Progenitor cell of endocrine pancreas (in vitro differentiated cells): ENCODE measurements at regions not wholly inside any gene's neighbourhood (a gene's known extent, or its start where the extent isn't known, plus 50 kb on each side); places are given as distances from the start of the nearest gene placed in this dataset.

Experiments
- DNase-seq: peaks from one replicate; pipeline ENCODE4 v3.0.0; 2021; ENCODE audit warnings: low spot score; ENCODE audit not compliant: unreplicated experiment
- H3K27ac Mint-ChIP-seq: 2 replicates; pipeline ENCODE4 v1.8.0; 2021; ENCODE audit warnings: mild to moderate bottlenecking, moderate library complexity, mixed read lengths
- H3K27me3 Mint-ChIP-seq: 2 replicates; pipeline ENCODE4 v1.8.0; 2021; ENCODE audit warnings: mixed read lengths
- H3K36me3 Mint-ChIP-seq: 2 replicates; pipeline ENCODE4 v1.8.0; 2022; ENCODE audit warnings: mixed read lengths; ENCODE audit not compliant: insufficient read depth
- H3K4me1 Mint-ChIP-seq: 2 replicates; pipeline ENCODE4 v1.8.0; 2021; ENCODE audit warnings: low read depth, mixed read lengths
- H3K4me3 Mint-ChIP-seq: 2 replicates; pipeline ENCODE4 v1.8.0; 2021; ENCODE audit warnings: low read depth, mild to moderate bottlenecking, moderate library complexity, mixed read lengths
- H3K9me3 Mint-ChIP-seq: 2 replicates; pipeline ENCODE4 v1.8.0; 2021; ENCODE audit warnings: low read depth, mixed read lengths
- TF ChIP-seq, protein P1 (sequence below): fragments of 200-600 bp; sonication (generic); IDR thresholded peaks from one replicate; pipeline ENCODE4 v1.5.0; 2021; ENCODE audit warnings: antibody characterized with exemption, mild to moderate bottlenecking; ENCODE audit not compliant: unreplicated experiment

DNA sequence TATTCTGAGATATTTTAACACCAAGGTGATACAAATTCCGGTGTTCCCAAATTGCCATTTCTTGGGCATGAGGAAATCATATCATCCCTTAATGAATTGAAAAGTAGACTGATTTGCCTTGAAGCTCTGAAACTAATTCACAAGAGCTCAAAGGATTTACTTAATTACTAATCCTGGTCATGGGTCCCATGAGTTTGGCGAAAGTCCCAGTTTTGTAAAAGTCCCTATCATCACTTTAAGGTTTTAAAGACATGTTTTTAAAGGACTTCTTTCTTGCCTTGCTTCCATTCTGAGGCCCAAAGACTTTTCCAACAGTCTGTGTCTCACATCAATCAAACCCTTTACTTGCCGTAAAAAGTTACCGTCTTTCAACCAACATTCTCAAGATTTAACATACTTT, 377.9 kb downstream of the DNAJB9 start:
- Mint-ChIP-seq H3K4me1 (peaks cover 7% of the 10 kb centered on the region), H3K9me3 (no peaks in the 10 kb centered on the region), H3K36me3 (peaks cover 5% of the 10 kb centered on the region), H3K4me3 (no peak overlapping the region), H3K27ac (no peak overlapping the region), H3K27me3 (peaks cover 87% of the 10 kb centered on the region)
- no peak for DNase-seq
- TF ChIP-seq, protein P1, sequence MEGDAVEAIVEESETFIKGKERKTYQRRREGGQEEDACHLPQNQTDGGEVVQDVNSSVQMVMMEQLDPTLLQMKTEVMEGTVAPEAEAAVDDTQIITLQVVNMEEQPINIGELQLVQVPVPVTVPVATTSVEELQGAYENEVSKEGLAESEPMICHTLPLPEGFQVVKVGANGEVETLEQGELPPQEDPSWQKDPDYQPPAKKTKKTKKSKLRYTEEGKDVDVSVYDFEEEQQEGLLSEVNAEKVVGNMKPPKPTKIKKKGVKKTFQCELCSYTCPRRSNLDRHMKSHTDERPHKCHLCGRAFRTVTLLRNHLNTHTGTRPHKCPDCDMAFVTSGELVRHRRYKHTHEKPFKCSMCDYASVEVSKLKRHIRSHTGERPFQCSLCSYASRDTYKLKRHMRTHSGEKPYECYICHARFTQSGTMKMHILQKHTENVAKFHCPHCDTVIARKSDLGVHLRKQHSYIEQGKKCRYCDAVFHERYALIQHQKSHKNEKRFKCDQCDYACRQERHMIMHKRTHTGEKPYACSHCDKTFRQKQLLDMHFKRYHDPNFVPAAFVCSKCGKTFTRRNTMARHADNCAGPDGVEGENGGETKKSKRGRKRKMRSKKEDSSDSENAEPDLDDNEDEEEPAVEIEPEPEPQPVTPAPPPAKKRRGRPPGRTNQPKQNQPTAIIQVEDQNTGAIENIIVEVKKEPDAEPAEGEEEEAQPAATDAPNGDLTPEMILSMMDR = no peak

DNA sequence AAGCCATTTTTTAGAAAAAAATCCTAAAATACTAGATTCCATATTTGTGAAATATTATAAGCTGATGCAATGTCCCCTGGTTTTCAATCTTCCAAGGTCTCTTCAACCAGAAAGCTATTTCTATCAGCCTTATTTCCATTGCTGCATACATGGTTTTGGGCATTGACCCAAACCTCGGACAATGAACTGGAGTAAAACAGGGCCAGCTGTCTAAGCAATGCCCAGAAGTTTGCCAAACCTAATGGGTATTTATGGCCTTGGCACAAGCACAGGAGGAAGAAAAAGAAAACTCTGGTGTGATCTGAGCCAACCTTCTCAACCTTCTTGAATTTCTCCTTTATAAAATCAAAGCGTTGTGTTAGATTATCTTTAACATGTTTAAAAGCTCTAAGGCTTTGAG, 402.3 kb downstream of the DNAJB9 start:
- H3K4me3 Mint-ChIP-seq = no peak overlapping the region
- peaks cover 29% of the 10 kb centered on the region for H3K27me3 Mint-ChIP-seq
- no peaks in the 10 kb centered on the region for H3K9me3 Mint-ChIP-seq
- H3K36me3 Mint-ChIP-seq = no peaks in the 10 kb centered on the region
- no peak for DNase-seq
- H3K4me1 Mint-ChIP-seq = peaks cover 18% of the 10 kb centered on the region
- TF ChIP-seq, protein P1 = no peak
- H3K27ac Mint-ChIP-seq = no peak overlapping the region

DNA sequence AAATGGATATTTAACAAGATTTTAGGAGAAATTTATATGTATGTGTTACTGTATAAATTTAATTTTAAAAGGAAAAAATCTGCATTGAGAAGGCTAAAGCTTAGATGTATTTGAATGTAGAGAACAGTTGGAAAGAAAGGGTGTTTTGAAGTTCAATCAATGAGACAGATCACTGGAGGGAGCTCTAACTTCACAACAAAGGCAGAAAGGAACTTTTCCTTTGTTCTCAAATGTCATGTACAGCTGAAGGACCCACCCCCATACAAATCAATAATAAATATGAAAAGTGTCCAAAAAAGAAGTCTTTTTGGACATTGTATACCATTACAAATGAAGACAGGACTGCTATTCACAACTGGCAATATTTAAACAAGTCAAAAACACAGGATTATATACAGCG, 403.4 kb downstream of the DNAJB9 start:
- H3K9me3 Mint-ChIP-seq = peaks cover 3% of the 10 kb centered on the region
- H3K4me1 Mint-ChIP-seq = peaks cover 18% of the 10 kb centered on the region
- peak overlapping the region; percentile 55 for H3K27ac Mint-ChIP-seq
- peaks cover 19% of the 10 kb centered on the region for H3K27me3 Mint-ChIP-seq
- TF ChIP-seq, protein P1 = peak; percentile 60
- H3K4me3 Mint-ChIP-seq = no peak overlapping the region
- H3K36me3 Mint-ChIP-seq = peaks cover under 1% of the 10 kb centered on the region
- DNase-seq = no peak

DNA sequence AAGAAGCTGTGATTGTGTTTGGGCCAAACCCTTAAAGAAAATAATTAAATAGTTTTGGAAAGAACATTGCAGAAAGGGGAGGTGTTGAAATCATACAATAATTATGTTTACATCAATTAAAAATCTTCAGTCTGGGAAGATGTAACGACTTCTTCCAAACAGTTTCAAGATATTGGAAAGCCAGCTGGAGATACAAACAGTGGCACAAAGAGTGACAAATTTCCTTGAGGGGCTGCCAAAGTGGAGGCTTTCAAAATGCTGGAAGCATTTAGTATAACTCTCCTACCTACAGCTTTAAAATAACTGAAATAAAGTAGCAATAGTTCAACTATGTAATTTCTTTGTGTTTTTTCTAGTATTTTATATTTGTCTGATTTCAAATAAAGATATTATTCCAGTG, 405.0 kb downstream of the DNAJB9 start:
- TF ChIP-seq, protein P1 = no peak
- Mint-ChIP-seq H3K4me3 (no peak overlapping the region), H3K27ac (no peak overlapping the region)

DNA sequence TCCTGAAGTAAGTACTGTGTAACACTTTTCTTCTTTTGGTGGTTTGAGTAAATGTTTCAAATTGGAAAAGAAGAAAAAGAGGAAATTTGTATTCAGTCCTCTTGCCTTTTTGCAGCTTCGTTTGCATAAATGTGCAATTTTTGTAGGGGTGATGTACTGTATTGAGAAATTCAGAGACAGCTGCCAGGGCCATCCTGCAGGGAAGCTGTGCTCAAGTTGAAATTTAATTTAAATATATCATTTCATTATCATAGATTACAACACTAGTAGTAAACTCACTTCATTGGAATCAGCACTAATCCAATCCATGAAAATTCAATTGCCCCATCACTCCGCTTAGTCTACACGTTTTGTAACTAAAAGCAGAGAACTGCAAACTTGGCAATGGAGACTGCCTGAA, 415.4 kb downstream of the DNAJB9 start:
- H3K4me1 Mint-ChIP-seq = peaks cover 2% of the 10 kb centered on the region
- TF ChIP-seq, protein P1 = no peak
- H3K9me3 Mint-ChIP-seq = peaks cover 5% of the 10 kb centered on the region
- H3K27ac Mint-ChIP-seq = no peak overlapping the region
- no peak overlapping the region for H3K4me3 Mint-ChIP-seq
- peaks cover 2% of the 10 kb centered on the region for H3K36me3 Mint-ChIP-seq
- DNase-seq = no peak
- H3K27me3 Mint-ChIP-seq = peaks cover 8% of the 10 kb centered on the region

More for the DNA sequence above, 405.0 kb downstream of the DNAJB9 start:
- Mint-ChIP-seq H3K36me3 (peaks cover 2% of the 10 kb centered on the region), H3K27me3 (peaks cover 11% of the 10 kb centered on the region), H3K9me3 (peaks cover 13% of the 10 kb centered on the region), H3K4me1 (peaks cover 15% of the 10 kb centered on the region)
- DNase-seq = no peak
